Lung (tissue), 11 donors: ENCODE measurements at regions not wholly inside any gene's neighbourhood (a gene's known extent, or its start where the extent isn't known, plus 50 kb on each side); places are given as distances from the start of the nearest gene placed in this dataset.
A peak's percentile ranks its signal among the peaks of the same experiment; 100 is the strongest.

Experiments used
- ATAC-seq: fragments of 200-7000 bp; cut with Tn5 transposase; one replicate; pipeline ENCODE4 v1.9.1; 2020; ENCODE audit warnings: moderate number of reproducible peaks; ENCODE audit not compliant: insufficient read depth, low FRiP score
- DNase-seq, 3 donors: peaks; one replicate each; pipeline ENCODE4 v3.0.0-alpha.2; 2013 to 2017
- H3K27ac ChIP-seq, 2 donors: one replicate each; pipeline ENCODE4 v1.5.1; 2013; ENCODE audit warnings: mild to moderate bottlenecking in 2 of 2, moderate library complexity in 2 of 2, control low read depth in 1 of 2, inconsistent platforms in 1 of 2, low read depth in 1 of 2, low read length in 1 of 2
- H3K27me3 ChIP-seq, 3 donors: one replicate each; pipeline ENCODE4 v1.5.1; 2013; ENCODE audit warnings: low read length in 2 of 3; ENCODE audit not compliant: control insufficient read depth in 3 of 3, insufficient read depth in 3 of 3
- H3K36me3 ChIP-seq, 4 donors: one replicate each; pipeline ENCODE4 v1.5.1; 2013; ENCODE audit warnings: low read length in 4 of 4, mild to moderate bottlenecking in 1 of 4, moderate library complexity in 1 of 4; ENCODE audit not compliant: control insufficient read depth in 4 of 4, insufficient read depth in 4 of 4
- H3K4me1 ChIP-seq, 5 donors: one replicate each; pipeline ENCODE4 v1.5.1; 2013; ENCODE audit warnings: low read length in 5 of 5, mild to moderate bottlenecking in 2 of 5, moderate library complexity in 1 of 5; ENCODE audit not compliant: control insufficient read depth in 5 of 5, insufficient read depth in 5 of 5
- H3K4me3 ChIP-seq: one replicate; pipeline ENCODE4 v1.5.1; 2013; ENCODE audit warnings: mild to moderate bottlenecking, control low read depth, moderate library complexity
- H3K9ac ChIP-seq, 2 donors: one replicate each; pipeline ENCODE4 v1.5.1; 2013; ENCODE audit warnings: low read length in 2 of 2, control low read depth in 1 of 2; ENCODE audit not compliant: insufficient read depth in 1 of 2
- H3K9me3 ChIP-seq, 4 donors: one replicate each; pipeline ENCODE4 v1.5.1; 2013; ENCODE audit warnings: low read length in 3 of 4, mild to moderate bottlenecking in 1 of 4, moderate library complexity in 1 of 4; ENCODE audit not compliant: control insufficient read depth in 4 of 4, insufficient read depth in 3 of 4
- WGBS, 2 donors: extraction: QIAGEN DNeasy Blood & Tissue Kit; methylation state at CpG; one replicate each; pipeline ENCODE4 v1.1.7; 2013; 5-methylcytosine and 5-hydroxymethylcytosine counted together
- TF ChIP-seq, protein P1 (sequence below): IDR thresholded peaks from 2 replicates; pipeline ENCODE4 v1.5.1; 2012; ENCODE audit warnings: mild to moderate bottlenecking; ENCODE audit errors: control extremely low read depth, extremely low read depth
- donor health status: control.
- donor health status: control.
- donor health status: Bipolar disorder and iron deficiency.
- donor health status: healthy.
- donor health status: DM: yes; HTN: yes; CAD: no.

GRCh38 chr13:39909634-39910033 lies 254.2 kb downstream of the COG6 start:
- Histone ChIP-seq H3K27me3 (no peaks in the 10 kb centered on the region), H3K4me1 (peaks cover 0 to 14% (median 1%) of the 10 kb centered on the region in 5 donors), H3K9me3 (peaks cover 0 to 3% (median 0%) of the 10 kb centered on the region in 4 donors), H3K4me3 (no peak overlapping the region), H3K27ac (no peak overlapping the region), H3K36me3 (no peaks in the 10 kb centered on the region), H3K9ac (no peak overlapping the region)
- 89 to 95% methylated on average over 3 of the region's 3 CpGs for WGBS, 2 donors
- ATAC-seq (no peak), DNase-seq (no peak)
- TF ChIP-seq, protein P1, sequence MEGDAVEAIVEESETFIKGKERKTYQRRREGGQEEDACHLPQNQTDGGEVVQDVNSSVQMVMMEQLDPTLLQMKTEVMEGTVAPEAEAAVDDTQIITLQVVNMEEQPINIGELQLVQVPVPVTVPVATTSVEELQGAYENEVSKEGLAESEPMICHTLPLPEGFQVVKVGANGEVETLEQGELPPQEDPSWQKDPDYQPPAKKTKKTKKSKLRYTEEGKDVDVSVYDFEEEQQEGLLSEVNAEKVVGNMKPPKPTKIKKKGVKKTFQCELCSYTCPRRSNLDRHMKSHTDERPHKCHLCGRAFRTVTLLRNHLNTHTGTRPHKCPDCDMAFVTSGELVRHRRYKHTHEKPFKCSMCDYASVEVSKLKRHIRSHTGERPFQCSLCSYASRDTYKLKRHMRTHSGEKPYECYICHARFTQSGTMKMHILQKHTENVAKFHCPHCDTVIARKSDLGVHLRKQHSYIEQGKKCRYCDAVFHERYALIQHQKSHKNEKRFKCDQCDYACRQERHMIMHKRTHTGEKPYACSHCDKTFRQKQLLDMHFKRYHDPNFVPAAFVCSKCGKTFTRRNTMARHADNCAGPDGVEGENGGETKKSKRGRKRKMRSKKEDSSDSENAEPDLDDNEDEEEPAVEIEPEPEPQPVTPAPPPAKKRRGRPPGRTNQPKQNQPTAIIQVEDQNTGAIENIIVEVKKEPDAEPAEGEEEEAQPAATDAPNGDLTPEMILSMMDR = no peak

- TF ChIP-seq, protein P1 = no peak
- ATAC-seq (no peak), DNase-seq (no peak)
- peaks cover 0 to 3% (median 0%) of the 10 kb centered on the region in 4 donors for H3K9me3 ChIP-seq
- H3K4me1 ChIP-seq = peaks cover 0 to 14% (median 2%) of the 10 kb centered on the region in 5 donors
- H3K9ac ChIP-seq = no peak overlapping the region
- H3K36me3 ChIP-seq = no peaks in the 10 kb centered on the region
- no peaks in the 10 kb centered on the region for H3K27me3 ChIP-seq
- no peak overlapping the region for H3K4me3 ChIP-seq
- H3K27ac ChIP-seq = no peak overlapping the region
- WGBS, 2 donors = 78% methylated on average over 1 of the region's 1 CpG
These were observed 254.6 kb downstream of the COG6 start for GRCh38 chr13:39910041-39910440.

DNA sequence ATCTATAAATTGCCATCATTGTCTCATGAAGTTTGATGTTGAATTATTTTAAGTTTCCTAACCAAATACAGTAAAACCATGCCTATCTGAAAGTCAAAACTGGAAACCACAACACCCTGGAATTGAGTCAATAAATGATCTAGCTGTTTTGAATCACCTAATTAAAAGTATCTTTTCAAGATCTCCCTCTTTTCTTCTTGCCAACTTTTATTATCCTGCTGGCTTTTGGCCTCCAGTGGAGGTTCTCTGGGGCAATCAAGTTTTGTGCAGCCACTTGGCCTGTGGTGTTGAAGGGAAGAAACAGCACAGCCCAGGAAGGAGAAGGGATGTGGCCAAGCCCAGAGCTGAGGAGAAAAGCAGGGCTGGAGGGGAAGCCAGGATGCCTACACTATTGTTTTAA lies 255.4 kb downstream of the COG6 start:
- peak in 2 of 3 donors; percentile 69 to 84 for DNase-seq
- H3K27me3 ChIP-seq = no peaks in the 10 kb centered on the region
- no peak overlapping the region for H3K9ac ChIP-seq
- H3K4me3 ChIP-seq = no peak overlapping the region
- H3K36me3 ChIP-seq = no peaks in the 10 kb centered on the region
- TF ChIP-seq, protein P1 = no peak
- no peak for ATAC-seq
- H3K9me3 ChIP-seq = peaks cover 0 to 3% (median 0%) of the 10 kb centered on the region in 4 donors
- no peak overlapping the region for H3K27ac ChIP-seq
- H3K4me1 ChIP-seq = peaks cover 0 to 14% (median 2%) of the 10 kb centered on the region in 5 donors

DNA sequence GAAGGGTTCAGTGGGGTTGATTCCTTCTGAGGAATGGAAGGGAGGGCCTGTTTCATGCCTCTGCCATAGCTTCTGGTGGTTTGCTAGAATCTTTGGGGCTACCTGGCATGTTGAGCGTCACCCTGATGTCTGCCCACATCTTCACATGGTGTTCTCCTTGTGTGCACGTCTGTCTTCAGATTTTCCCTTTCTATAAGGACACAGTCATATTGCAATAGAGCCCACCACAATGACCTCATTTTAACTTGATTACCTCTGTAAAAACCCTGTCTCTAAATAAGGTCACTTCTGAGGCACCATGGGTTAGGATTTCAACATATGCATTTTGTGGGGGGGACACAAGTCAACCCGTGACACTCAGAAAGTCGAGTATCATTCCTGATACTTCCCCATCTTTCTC lies 257.9 kb downstream of the COG6 start:
- 83 to 88% methylated on average over 4 of the region's 4 CpGs for WGBS, 2 donors
- Histone ChIP-seq H3K36me3 (no peaks in the 10 kb centered on the region), H3K4me3 (no peak overlapping the region), H3K9ac (no peak overlapping the region), H3K4me1 (peaks cover 0 to 14% (median 2%) of the 10 kb centered on the region in 5 donors), H3K27ac (peak overlapping the region in 1 of 2 donors; percentile 42), H3K9me3 (peaks cover 0 to 2% (median 0%) of the 10 kb centered on the region in 4 donors), H3K27me3 (peaks cover 0 to 2% (median 0%) of the 10 kb centered on the region in 3 donors)
- TF ChIP-seq, protein P1 = no peak
- ATAC-seq (no peak), DNase-seq (no peak)
